HEK293 (cell line): ENCODE measurements at regions not wholly inside any gene's neighbourhood (a gene's known extent, or its start where the extent isn't known, plus 50 kb on each side); places are given as distances from the start of the nearest gene placed in this dataset.

Experiments used
- CTCF ChIA-PET: fragments of 350-600 bp; formaldehyde crosslinking; extraction: SDS; loops from one replicate; lab custom pipeline; 2021; ENCODE audit warnings: antibody characterized with exemption; lab: Yijun Ruan, JAX
- POLR2A ChIA-PET: fragments of 300-600 bp; formaldehyde crosslinking; extraction: SDS; loops from one replicate; lab custom pipeline; 2020; ENCODE audit warnings: antibody characterized with exemption, inconsistent platforms; lab: Yijun Ruan, JAX
- H3K27ac ChIP-seq: fragments of 200-500 bp; sonication (Bioruptor generic); 2 replicates; pipeline ENCODE4 v1.5.1; 2014; ENCODE audit warnings: low read depth, low read length, control low read depth, inconsistent platforms; ENCODE audit errors: extremely low read depth
- H3K36me3 ChIP-seq, 2 experiments: fragments of 200-500 bp in 1 of 2; sonication (Bioruptor generic) in 1 of 2; 1 replicate in 1 of 2; 2 replicates in 1 of 2; pipeline ENCODE4 v1.5.1; 2014 to 2017; ENCODE audit warnings: inconsistent platforms in 2 of 2, low read length in 2 of 2; ENCODE audit not compliant: control insufficient read depth in 2 of 2, insufficient read depth in 1 of 2
- H3K4me1 ChIP-seq: fragments of 200-500 bp; sonication (Bioruptor generic); 2 replicates; pipeline ENCODE4 v1.5.1; 2014; ENCODE audit warnings: mild to moderate bottlenecking, low read length, inconsistent platforms; ENCODE audit not compliant: control insufficient read depth, insufficient read depth
- H3K4me3 ChIP-seq: 2 replicates; pipeline ENCODE4 v1.5.1; 2011; ENCODE audit warnings: low read depth, mild to moderate bottlenecking, control low read depth, low read length, moderate library complexity
- H3K9me3 ChIP-seq: fragments of 200-500 bp; sonication (Bioruptor generic); 2 replicates; pipeline ENCODE4 v1.5.1; 2014; ENCODE audit warnings: low read depth, low read length, inconsistent platforms; ENCODE audit not compliant: control insufficient read depth, insufficient read depth
- AEBP2 ChIP-seq: fragments of 450-650 bp; formaldehyde crosslinking; IDR thresholded peaks from 2 replicates; pipeline ENCODE4 v1.5.1; 2016; ENCODE audit warnings: missing biosample characterization, missing genetic modification characterization, borderline replicate concordance
- BCL11A ChIP-seq: fragments of 450-650 bp; formaldehyde crosslinking; IDR thresholded peaks from 2 replicates; pipeline ENCODE4 v1.5.1; 2016; ENCODE audit warnings: low read depth, missing biosample characterization, missing genetic modification characterization
- BCL6B ChIP-seq: fragments of 450-650 bp; formaldehyde crosslinking; IDR thresholded peaks from 2 replicates; pipeline ENCODE4 v1.5.1; 2017; ENCODE audit warnings: missing biosample characterization, missing genetic modification characterization
- IKZF3 ChIP-seq: fragments of 450-650 bp; IDR thresholded peaks from 2 replicates; pipeline ENCODE4 v1.5.0; 2018; ENCODE audit warnings: missing biosample characterization, mild to moderate bottlenecking, missing genetic modification characterization, moderate library complexity
- KLF10 ChIP-seq: fragments of 450-650 bp; IDR thresholded peaks from 2 replicates; pipeline ENCODE4 v1.5.1; 2018; ENCODE audit warnings: missing biosample characterization, mild to moderate bottlenecking, missing genetic modification characterization
- PRDM1 ChIP-seq: fragments of 450-650 bp; formaldehyde crosslinking; IDR thresholded peaks from 2 replicates; pipeline ENCODE4; 2016; ENCODE audit warnings: missing biosample characterization, missing genetic modification characterization
- TRIM28 ChIP-seq: IDR thresholded peaks from 2 replicates; pipeline ENCODE4 v1.6.1; 2011; ENCODE audit warnings: low read length, control low read depth, borderline replicate concordance
- WT1 ChIP-seq: fragments of 450-650 bp; formaldehyde crosslinking; IDR thresholded peaks from 2 replicates; pipeline ENCODE4 v1.5.1; 2016; ENCODE audit warnings: missing biosample characterization, missing genetic modification characterization
- ZBTB7A ChIP-seq: fragments of 450-650 bp; formaldehyde crosslinking; IDR thresholded peaks from 2 replicates; pipeline ENCODE4 v1.5.1; 2016; ENCODE audit warnings: low read depth, missing biosample characterization, missing genetic modification characterization
- ZBTB8A ChIP-seq: fragments of 450-650 bp; formaldehyde crosslinking; IDR thresholded peaks from 2 replicates; pipeline ENCODE4 v1.5.1; 2016; ENCODE audit warnings: missing biosample characterization, missing genetic modification characterization
- ZNF121 ChIP-seq: fragments of 450-650 bp; formaldehyde crosslinking; IDR thresholded peaks from 2 replicates; pipeline ENCODE4 v1.5.1; 2016; ENCODE audit warnings: missing biosample characterization, missing genetic modification characterization
- ZNF140 ChIP-seq: fragments of 450-650 bp; formaldehyde crosslinking; IDR thresholded peaks from 2 replicates; pipeline ENCODE4 v1.5.1; 2016; ENCODE audit warnings: missing biosample characterization, missing genetic modification characterization
- ZNF175 ChIP-seq: fragments of 450-650 bp; formaldehyde crosslinking; IDR thresholded peaks from 2 replicates; pipeline ENCODE4 v1.5.1; 2016; ENCODE audit warnings: missing biosample characterization, missing genetic modification characterization
- ZNF280D ChIP-seq: fragments of 450-650 bp; formaldehyde crosslinking; IDR thresholded peaks from 2 replicates; pipeline ENCODE4 v1.5.1; 2016; ENCODE audit warnings: missing biosample characterization, missing genetic modification characterization
- ZNF335 ChIP-seq: fragments of 450-650 bp; formaldehyde crosslinking; conservative IDR thresholded peaks from 2 replicates; pipeline ENCODE4 v1.5.1; 2016; ENCODE audit warnings: missing biosample characterization, missing genetic modification characterization
- ZNF350 ChIP-seq: fragments of 450-650 bp; formaldehyde crosslinking; IDR thresholded peaks from 2 replicates; pipeline ENCODE4 v1.5.0; 2017; ENCODE audit warnings: missing biosample characterization, mild to moderate bottlenecking, missing genetic modification characterization
- ZNF394 ChIP-seq: fragments of 450-650 bp; formaldehyde crosslinking; IDR thresholded peaks from 2 replicates; pipeline ENCODE4 v1.5.1; 2016; ENCODE audit warnings: missing biosample characterization, missing genetic modification characterization, mild to moderate bottlenecking, moderate library complexity, borderline replicate concordance
- ZNF48 ChIP-seq: fragments of 450-650 bp; formaldehyde crosslinking; IDR thresholded peaks from 2 replicates; pipeline ENCODE4 v1.5.1; 2016; ENCODE audit warnings: missing biosample characterization, missing genetic modification characterization
- ZNF501 ChIP-seq: fragments of 450-650 bp; formaldehyde crosslinking; IDR thresholded peaks from 2 replicates; pipeline ENCODE4 v1.5.1; 2016; ENCODE audit warnings: missing biosample characterization, missing genetic modification characterization
- ZNF544 ChIP-seq: fragments of 450-650 bp; formaldehyde crosslinking; IDR thresholded peaks from 2 replicates; pipeline ENCODE4 v1.5.0; 2017; ENCODE audit warnings: missing biosample characterization, missing genetic modification characterization
- ZNF664 ChIP-seq: fragments of 450-650 bp; formaldehyde crosslinking; IDR thresholded peaks from 2 replicates; pipeline ENCODE4 v1.5.1; 2016; ENCODE audit warnings: missing biosample characterization, missing genetic modification characterization
- ZNF707 ChIP-seq: fragments of 450-650 bp; formaldehyde crosslinking; IDR thresholded peaks from 2 replicates; pipeline ENCODE4 v1.5.1; 2016; ENCODE audit warnings: missing biosample characterization, missing genetic modification characterization
- ZNF76 ChIP-seq: fragments of 450-650 bp; formaldehyde crosslinking; IDR thresholded peaks from 2 replicates; pipeline ENCODE4; 2016; ENCODE audit warnings: low read depth, missing biosample characterization, missing genetic modification characterization, borderline replicate concordance
- ZNF785 ChIP-seq: fragments of 450-650 bp; formaldehyde crosslinking; IDR thresholded peaks from 2 replicates; pipeline ENCODE4 v1.5.1; 2016; ENCODE audit warnings: missing biosample characterization, missing genetic modification characterization
- ZNF830 ChIP-seq: fragments of 450-650 bp; IDR thresholded peaks from 2 replicates; pipeline ENCODE4 v1.5.0; 2018; ENCODE audit warnings: missing biosample characterization, missing genetic modification characterization, low read depth, mild to moderate bottlenecking, moderate library complexity

- TF ChIP-seq ZNF350 (no peak), ZNF76 (0 out of 2 replicates have a peak, but pooled peaks have one; percentile 38), WT1 (peak; percentile 92), ZBTB8A (tag by site-specific recombination) (0 out of 2 replicates have a peak, but pooled peaks have one; percentile 19), IKZF3 (peak; percentile 51; the same call in 1 of the 2 replicates), ZNF785 (tag by site-specific recombination) (no peak), ZNF544 (tag by site-specific recombination) (no peak)
Observed at GRCh38 chr6:125533710-125534397, 215.6 kb upstream of the HEY2 start (continued).

- H3K9me3 ChIP-seq: no peaks in the 10 kb centered on the region
- CTCF ChIA-PET: interaction anchor here (0.5 to 1.3 kb wide), 5 partner anchors 13 to 221 kb away, joined by 3 to 4 read pairs (median 3); no protein-coding TSS in a partner anchor
- H3K36me3 ChIP-seq: no peaks in the 10 kb centered on the region
- peak overlapping the region; percentile 58 for H3K27ac ChIP-seq
- H3K4me3 ChIP-seq: no peak overlapping the region
- no peak for TF ChIP-seq ZNF140
- TF ChIP-seq TRIM28: 0 out of 2 replicates have a peak, but pooled peaks have one; percentile 27
- 0 out of 2 replicates have a peak, but pooled peaks have one; percentile 33 for TF ChIP-seq BCL6B (tag by site-specific recombination)
- TF ChIP-seq ZNF335 (tag by site-specific recombination): peak; percentile 47
- POLR2A ChIA-PET: interaction anchor here (0.6 to 1.2 kb wide), 3 partner anchors 18 to 650 kb away, joined by 3 read pairs; no protein-coding TSS in a partner anchor
- peaks cover 5% of the 10 kb centered on the region for H3K4me1 ChIP-seq
Observed at GRCh38 chr6:125534430-125535263, 214.8 kb upstream of the HEY2 start.

- H3K4me1 ChIP-seq: peaks cover 5% of the 10 kb centered on the region
- ChIA-PET CTCF (no interaction called here), POLR2A (no interaction called here)
- H3K27ac ChIP-seq: no peak overlapping the region
- no peaks in the 10 kb centered on the region for H3K36me3 ChIP-seq
- no peak overlapping the region for H3K4me3 ChIP-seq
- H3K9me3 ChIP-seq: no peaks in the 10 kb centered on the region
- TF ChIP-seq PRDM1 (no peak), KLF10 (no peak), BCL11A (tag by site-specific recombination) (no peak), ZNF664 (tag by site-specific recombination) (no peak), ZNF121 (no peak), ZNF175 (tag by site-specific recombination) (no peak), ZNF501 (no peak), ZNF394 (tag by site-specific recombination) (no peak), ZNF707 (tag by site-specific recombination) (no peak), ZNF48 (tag by site-specific recombination) (no peak), ZNF280D (tag by site-specific recombination) (no peak), ZBTB7A (tag by site-specific recombination) (no peak), ZNF830 (tag by site-specific recombination) (no peak), AEBP2 (tag by site-specific recombination) (no peak)
Observed at GRCh38 chr6:125537090-125537489, 212.3 kb upstream of the HEY2 start.
